IPS-15b (cell line): ENCODE measurements at regions not wholly inside any gene's neighbourhood (a gene's known extent, or its start where the extent isn't known, plus 50 kb on each side); places are given as distances from the start of the nearest gene placed in this dataset.

Experiments
- H3K27me3 ChIP-seq: one replicate; pipeline ENCODE4 v1.6.1; 2013; ENCODE audit warnings: low read length; ENCODE audit not compliant: control insufficient read depth, insufficient read depth
- H3K36me3 ChIP-seq: one replicate; pipeline ENCODE4 v1.6.1; 2013; ENCODE audit warnings: low read length; ENCODE audit not compliant: control insufficient read depth, insufficient read depth
- H3K4me1 ChIP-seq: one replicate; pipeline ENCODE4 v1.6.1; 2013; ENCODE audit warnings: mild to moderate bottlenecking, low read length; ENCODE audit not compliant: control insufficient read depth, insufficient read depth
- H3K4me3 ChIP-seq: one replicate; pipeline ENCODE4 v1.5.1; 2013; ENCODE audit warnings: low read depth, low read length
- H3K9ac ChIP-seq: one replicate; pipeline ENCODE4 v1.6.1; 2013; ENCODE audit warnings: low read depth, mild to moderate bottlenecking, low read length
- H3K9me3 ChIP-seq: one replicate; pipeline ENCODE4 v1.6.1; 2013; ENCODE audit warnings: mild to moderate bottlenecking, low read length; ENCODE audit not compliant: control insufficient read depth, insufficient read depth

- Histone ChIP-seq H3K27me3 (peaks cover 12% of the 10 kb centered on the region), H3K4me3 (no peak overlapping the region), H3K9me3 (no peaks in the 10 kb centered on the region), H3K36me3 (no peaks in the 10 kb centered on the region), H3K4me1 (no peaks in the 10 kb centered on the region), H3K9ac (no peak overlapping the region)
These were observed 389.4 kb upstream of the RORB start for GRCh38 chr9:74107692-74108091.

- Histone ChIP-seq H3K4me1 (peaks cover 4% of the 10 kb centered on the region), H3K27me3 (peaks cover 3% of the 10 kb centered on the region), H3K9ac (no peak overlapping the region), H3K4me3 (no peak overlapping the region), H3K36me3 (no peaks in the 10 kb centered on the region), H3K9me3 (no peaks in the 10 kb centered on the region)
These were observed 381.2 kb upstream of the RORB start for GRCh38 chr9:74115976-74116375.

- no peaks in the 10 kb centered on the region for H3K36me3 ChIP-seq
- peaks cover 3% of the 10 kb centered on the region for H3K27me3 ChIP-seq
- H3K4me1 ChIP-seq, result peaks cover 4% of the 10 kb centered on the region
- no peaks in the 10 kb centered on the region for H3K9me3 ChIP-seq
- H3K9ac ChIP-seq, result no peak overlapping the region
- no peak overlapping the region for H3K4me3 ChIP-seq
These were observed 380.0 kb upstream of the RORB start for GRCh38 chr9:74117151-74117550.

DNA sequence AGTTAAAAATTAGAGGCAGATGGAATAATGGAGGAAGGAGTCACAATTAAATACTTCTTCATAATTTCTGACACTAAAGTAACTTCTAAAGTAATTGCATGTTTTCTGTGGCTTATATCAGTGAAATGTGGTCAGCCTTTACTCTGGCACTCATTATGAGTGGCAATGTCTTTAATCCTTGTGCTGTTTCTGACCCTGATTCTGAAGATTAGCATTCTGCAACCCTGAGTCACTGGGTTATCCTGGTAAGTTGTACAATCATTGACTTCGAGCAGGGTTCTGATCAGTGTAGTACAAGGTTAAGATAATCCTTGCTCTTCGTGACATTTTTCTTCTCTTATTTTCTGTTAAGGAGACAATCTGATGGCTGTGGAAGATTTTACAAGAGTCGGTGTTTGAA lies 379.4 kb upstream of the RORB start:
- peaks cover 4% of the 10 kb centered on the region for H3K4me1 ChIP-seq
- H3K27me3 ChIP-seq, result peaks cover 3% of the 10 kb centered on the region
- H3K4me3 ChIP-seq, result no peak overlapping the region
- no peaks in the 10 kb centered on the region for H3K9me3 ChIP-seq
- no peak overlapping the region for H3K9ac ChIP-seq
- H3K36me3 ChIP-seq, result no peaks in the 10 kb centered on the region

GRCh38 chr9:74120061-74120460 lies 377.1 kb upstream of the RORB start:
- no peak overlapping the region for H3K9ac ChIP-seq
- no peak overlapping the region for H3K4me3 ChIP-seq
- no peaks in the 10 kb centered on the region for H3K9me3 ChIP-seq
- peaks cover 4% of the 10 kb centered on the region for H3K4me1 ChIP-seq
- no peaks in the 10 kb centered on the region for H3K36me3 ChIP-seq
- peaks cover 1% of the 10 kb centered on the region for H3K27me3 ChIP-seq

- Histone ChIP-seq H3K27me3 (no peaks in the 10 kb centered on the region), H3K9ac (no peak overlapping the region), H3K4me3 (no peak overlapping the region), H3K36me3 (no peaks in the 10 kb centered on the region), H3K9me3 (no peaks in the 10 kb centered on the region), H3K4me1 (peaks cover 4% of the 10 kb centered on the region)
These were observed 376.7 kb upstream of the RORB start for GRCh38 chr9:74120470-74120869.

- Histone ChIP-seq H3K9me3 (no peaks in the 10 kb centered on the region), H3K4me1 (peaks cover under 1% of the 10 kb centered on the region), H3K9ac (no peak overlapping the region), H3K4me3 (no peak overlapping the region), H3K36me3 (no peaks in the 10 kb centered on the region), H3K27me3 (peaks cover 3% of the 10 kb centered on the region)
These were observed 374.9 kb upstream of the RORB start for GRCh38 chr9:74122216-74122615.

DNA sequence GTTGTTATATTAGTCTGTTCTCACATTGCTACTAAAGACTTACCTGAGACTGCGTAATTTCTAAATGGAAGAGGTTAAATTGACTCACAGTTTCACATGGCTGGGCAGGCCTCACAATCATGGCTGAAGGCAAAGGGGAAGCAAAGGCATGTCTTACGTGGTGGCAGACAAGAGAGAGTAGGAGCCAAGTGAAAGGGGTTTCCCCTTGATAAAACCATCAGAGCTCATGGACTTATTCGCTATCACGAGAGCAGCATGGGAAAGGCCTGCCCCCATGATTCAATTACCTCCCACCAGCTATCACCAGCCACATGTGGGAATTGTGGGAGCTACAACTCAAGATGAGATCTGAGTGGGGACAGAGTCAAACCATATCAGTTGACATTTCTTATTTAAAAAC lies 374.5 kb upstream of the RORB start:
- H3K4me1 ChIP-seq, result no peaks in the 10 kb centered on the region
- no peaks in the 10 kb centered on the region for H3K36me3 ChIP-seq
- no peaks in the 10 kb centered on the region for H3K9me3 ChIP-seq
- H3K4me3 ChIP-seq, result no peak overlapping the region
- H3K9ac ChIP-seq, result no peak overlapping the region
- peaks cover 3% of the 10 kb centered on the region for H3K27me3 ChIP-seq

- Histone ChIP-seq H3K27me3 (peaks cover 6% of the 10 kb centered on the region), H3K4me3 (no peak overlapping the region), H3K36me3 (no peaks in the 10 kb centered on the region), H3K4me1 (no peaks in the 10 kb centered on the region), H3K9me3 (no peaks in the 10 kb centered on the region), H3K9ac (no peak overlapping the region)
These were observed 371.2 kb upstream of the RORB start for GRCh38 chr9:74125941-74126340.

GRCh38 chr9:74132986-74133385 lies 364.1 kb upstream of the RORB start:
- Histone ChIP-seq H3K4me1 (no peaks in the 10 kb centered on the region), H3K9me3 (no peaks in the 10 kb centered on the region)

DNA sequence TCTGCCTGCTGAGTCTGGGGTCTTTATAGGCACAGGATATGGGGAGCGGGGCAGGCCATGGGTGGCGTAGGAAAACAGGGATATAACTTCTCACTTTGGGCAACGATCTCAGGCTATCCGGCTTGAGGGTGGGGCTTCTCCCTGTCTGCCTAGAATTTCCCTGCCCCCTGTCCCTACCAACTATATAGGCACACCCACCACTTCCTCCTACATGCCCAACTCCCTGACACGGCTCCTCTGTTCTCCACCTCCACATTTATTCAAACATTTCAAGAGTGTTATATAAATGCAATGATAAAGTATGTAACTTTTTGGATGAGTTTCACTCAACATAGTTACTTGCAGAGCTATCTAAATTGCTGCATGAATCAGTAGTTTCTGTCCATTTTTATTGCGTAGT lies 363.2 kb upstream of the RORB start:
- Histone ChIP-seq H3K9ac (no peak overlapping the region), H3K4me1 (no peaks in the 10 kb centered on the region), H3K4me3 (no peak overlapping the region), H3K9me3 (no peaks in the 10 kb centered on the region), H3K36me3 (no peaks in the 10 kb centered on the region), H3K27me3 (no peaks in the 10 kb centered on the region)

More at GRCh38 chr9:74132986-74133385, 364.1 kb upstream of the RORB start:
- no peak overlapping the region for H3K4me3 ChIP-seq
- peaks cover under 1% of the 10 kb centered on the region for H3K27me3 ChIP-seq
- no peaks in the 10 kb centered on the region for H3K36me3 ChIP-seq
- H3K9ac ChIP-seq, result no peak overlapping the region

- H3K27me3 ChIP-seq, result no peaks in the 10 kb centered on the region
These were observed 359.0 kb upstream of the RORB start for GRCh38 chr9:74138182-74138581.

GRCh38 chr9:74140141-74140540 lies 357.0 kb upstream of the RORB start:
- Histone ChIP-seq H3K27me3 (no peaks in the 10 kb centered on the region), H3K9me3 (no peaks in the 10 kb centered on the region), H3K4me1 (no peaks in the 10 kb centered on the region), H3K4me3 (no peak overlapping the region), H3K9ac (no peak overlapping the region), H3K36me3 (no peaks in the 10 kb centered on the region)

More at GRCh38 chr9:74138182-74138581, 359.0 kb upstream of the RORB start:
- Histone ChIP-seq H3K4me3 (no peak overlapping the region), H3K9ac (no peak overlapping the region), H3K4me1 (no peaks in the 10 kb centered on the region), H3K36me3 (no peaks in the 10 kb centered on the region), H3K9me3 (no peaks in the 10 kb centered on the region)
